B cell (primary cell): ENCODE measurements at regions not wholly inside any gene's neighbourhood (a gene's known extent, or its start where the extent isn't known, plus 50 kb on each side); places are given as distances from the start of the nearest gene placed in this dataset.

Source experiments
- CTCF ChIP-seq: fragments of 200-600 bp; IDR thresholded peaks from one replicate; pipeline ENCODE4 v1.8.0; 2022; ENCODE audit warnings: antibody characterized with exemption, mild to moderate bottlenecking
- EZH2 ChIP-seq: IDR thresholded peaks from 2 replicates; pipeline ENCODE4 v1.6.1; 2012; ENCODE audit warnings: borderline replicate concordance, low read depth, mild to moderate bottlenecking, moderate library complexity, low read length; ENCODE audit not compliant: insufficient read depth, poor library complexity, severe bottlenecking

GRCh38 chr11:37718431-37718999 is 1120.5 kb upstream of the RAG2 start:
- TF ChIP-seq CTCF (no peak), EZH2 (no peak)
